ENCODE measurements at regions not wholly inside any gene's neighbourhood (a gene's known extent, or its start where the extent isn't known, plus 50 kb on each side); places are given as distances from the start of the nearest gene placed in this dataset.

DNA sequence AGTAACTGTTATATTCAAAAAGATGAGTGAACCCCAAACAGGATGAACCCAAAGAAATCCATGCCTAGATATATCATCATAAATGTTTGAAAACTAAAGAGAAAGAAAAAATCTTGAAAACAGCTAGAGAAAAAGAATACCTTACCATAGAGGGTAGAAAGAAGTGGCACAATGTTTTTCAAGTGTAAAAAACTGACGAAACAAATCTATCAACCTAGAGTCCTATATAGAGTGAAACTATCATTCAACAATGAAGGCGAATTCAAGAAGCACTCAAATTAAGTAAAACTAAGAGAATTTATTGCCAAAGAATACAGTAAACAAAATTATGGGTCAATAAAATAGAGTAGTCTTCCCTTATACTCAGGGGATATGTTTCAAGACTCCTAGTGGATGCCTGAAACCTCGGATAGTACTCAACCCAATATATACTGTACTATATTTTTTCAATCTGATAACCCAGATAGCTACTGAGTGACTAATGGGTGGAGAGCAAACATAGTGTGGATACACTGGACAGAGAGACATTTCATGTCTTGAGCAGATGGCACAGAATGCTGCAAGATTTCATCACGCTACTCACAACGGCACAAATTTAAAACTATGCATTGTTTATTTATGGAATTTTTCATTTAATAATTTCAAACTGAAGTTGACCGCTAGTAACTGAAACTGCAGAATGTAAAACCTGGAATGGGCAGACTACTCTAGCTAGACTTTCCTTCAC, 52.6 kb upstream of the TMEM106B start:
- POLR2A ChIA-PET, result no interaction called here
- Histone ChIP-seq H3K36me3 (ENCODE audit: control insufficient read depth, insufficient read depth, low read length) (no peaks in the 10 kb centered on the region), H3K27me3 (ENCODE audit: control insufficient read depth, insufficient read depth, low read length) (no peaks in the 10 kb centered on the region), H3K4me3 (ENCODE audit: low read depth, low read length) (no peak overlapping the region)
- no peak for DNase-seq (ENCODE audit: low read depth)
- CTCF ChIA-PET, result no interaction called here
- TF ChIP-seq, protein P1, sequence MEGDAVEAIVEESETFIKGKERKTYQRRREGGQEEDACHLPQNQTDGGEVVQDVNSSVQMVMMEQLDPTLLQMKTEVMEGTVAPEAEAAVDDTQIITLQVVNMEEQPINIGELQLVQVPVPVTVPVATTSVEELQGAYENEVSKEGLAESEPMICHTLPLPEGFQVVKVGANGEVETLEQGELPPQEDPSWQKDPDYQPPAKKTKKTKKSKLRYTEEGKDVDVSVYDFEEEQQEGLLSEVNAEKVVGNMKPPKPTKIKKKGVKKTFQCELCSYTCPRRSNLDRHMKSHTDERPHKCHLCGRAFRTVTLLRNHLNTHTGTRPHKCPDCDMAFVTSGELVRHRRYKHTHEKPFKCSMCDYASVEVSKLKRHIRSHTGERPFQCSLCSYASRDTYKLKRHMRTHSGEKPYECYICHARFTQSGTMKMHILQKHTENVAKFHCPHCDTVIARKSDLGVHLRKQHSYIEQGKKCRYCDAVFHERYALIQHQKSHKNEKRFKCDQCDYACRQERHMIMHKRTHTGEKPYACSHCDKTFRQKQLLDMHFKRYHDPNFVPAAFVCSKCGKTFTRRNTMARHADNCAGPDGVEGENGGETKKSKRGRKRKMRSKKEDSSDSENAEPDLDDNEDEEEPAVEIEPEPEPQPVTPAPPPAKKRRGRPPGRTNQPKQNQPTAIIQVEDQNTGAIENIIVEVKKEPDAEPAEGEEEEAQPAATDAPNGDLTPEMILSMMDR (IDR thresholded peaks at IDR 0.05; ENCODE audit: insufficient read depth, low read depth, low read length), result no peak

DNA sequence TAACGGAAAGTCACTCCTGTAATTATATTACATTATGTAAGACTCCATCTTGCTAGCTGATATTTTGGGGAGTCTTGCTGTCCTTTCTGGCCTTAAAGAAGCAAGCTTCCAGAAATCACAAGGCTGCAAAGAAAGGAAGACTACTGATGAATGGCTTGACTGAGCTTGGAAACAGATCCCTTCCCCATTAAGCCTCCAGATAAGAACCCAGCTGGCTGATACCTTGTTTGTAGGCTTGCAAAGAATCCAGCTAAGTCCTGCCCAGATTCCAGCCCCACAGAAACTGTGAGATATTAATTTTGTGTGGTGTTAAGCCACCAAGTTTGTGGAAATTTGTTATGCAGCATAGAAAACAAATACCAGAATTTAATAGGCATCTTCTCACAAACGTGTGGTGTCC, 49.9 kb upstream of the TMEM106B start:
- CTCF ChIA-PET, result no interaction called here
- TF ChIP-seq, protein P1 (IDR thresholded peaks at IDR 0.05; ENCODE audit: insufficient read depth, low read depth, low read length), result no peak
- POLR2A ChIA-PET, result no interaction called here
- DNase-seq (ENCODE audit: low read depth), result no peak
- Histone ChIP-seq H3K4me3 (ENCODE audit: low read depth, low read length) (no peak overlapping the region), H3K27me3 (ENCODE audit: control insufficient read depth, insufficient read depth, low read length) (no peaks in the 10 kb centered on the region), H3K36me3 (ENCODE audit: control insufficient read depth, insufficient read depth, low read length) (no peaks in the 10 kb centered on the region)
